GM21786 (cell line): ENCODE measurements at regions not wholly inside any gene's neighbourhood (a gene's known extent, or its start where the extent isn't known, plus 50 kb on each side); places are given as distances from the start of the nearest gene placed in this dataset.

Source experiments
- ATAC-seq: cut with Tn5 transposase; IDR thresholded peaks from one replicate; pipeline ENCODE4 v1.9.1; 2021; ENCODE audit not compliant: unreplicated experiment

- ATAC-seq, result no peak
Observed at GRCh38 chr11:110890995-110891394, 178.8 kb upstream of the ARHGAP20 start.

GRCh38 chr11:110886288-110886970 is 174.2 kb upstream of the ARHGAP20 start:
- ATAC-seq, result no peak

- ATAC-seq, result no peak
Observed at GRCh38 chr11:110883256-110883655, 171.0 kb upstream of the ARHGAP20 start.

- no peak for ATAC-seq
Observed at GRCh38 chr11:110878513-110878912, 166.3 kb upstream of the ARHGAP20 start.

GRCh38 chr11:110874437-110875030 is 162.3 kb upstream of the ARHGAP20 start:
- ATAC-seq, result no peak

GRCh38 chr11:110873975-110874374 is 161.7 kb upstream of the ARHGAP20 start:
- ATAC-seq, result no peak

GRCh38 chr11:110870816-110871522 is 158.7 kb upstream of the ARHGAP20 start:
- no peak for ATAC-seq

- ATAC-seq, result no peak
Observed at GRCh38 chr11:110867951-110868350, 155.7 kb upstream of the ARHGAP20 start.

GRCh38 chr11:110866081-110866480 is 153.8 kb upstream of the ARHGAP20 start:
- no peak for ATAC-seq

GRCh38 chr11:110862407-110862806 is 150.2 kb upstream of the ARHGAP20 start:
- ATAC-seq, result no peak

GRCh38 chr11:110860461-110860860 is 148.2 kb upstream of the ARHGAP20 start:
- no peak for ATAC-seq

- ATAC-seq, result no peak
Observed at GRCh38 chr11:110859998-110860397, 147.8 kb upstream of the ARHGAP20 start.

- no peak for ATAC-seq
Observed at GRCh38 chr11:110859240-110859840, 147.1 kb upstream of the ARHGAP20 start.

- peak; percentile 62 for ATAC-seq
Observed at GRCh38 chr11:110858547-110858921, 146.3 kb upstream of the ARHGAP20 start.

GRCh38 chr11:110857892-110858546 is 145.8 kb upstream of the ARHGAP20 start:
- no peak for ATAC-seq

GRCh38 chr11:110856996-110857812 is 145.0 kb upstream of the ARHGAP20 start:
- ATAC-seq, result no peak

GRCh38 chr11:110856340-110856739 is 144.1 kb upstream of the ARHGAP20 start:
- ATAC-seq, result no peak

- ATAC-seq, result no peak
Observed at GRCh38 chr11:110855191-110855590, 143.0 kb upstream of the ARHGAP20 start.

- ATAC-seq, result no peak
Observed at GRCh38 chr11:110852921-110853490, 140.8 kb upstream of the ARHGAP20 start.

- no peak for ATAC-seq
Observed at GRCh38 chr11:110850846-110851245, 138.6 kb upstream of the ARHGAP20 start.
